HG03159 (cell line): ENCODE measurements at regions not wholly inside any gene's neighbourhood (a gene's known extent, or its start where the extent isn't known, plus 50 kb on each side); places are given as distances from the start of the nearest gene placed in this dataset.
"Not testable (repeated sequence)": the region's sequence is repeated elsewhere in the genome, so short reads cannot be mapped to it uniquely, and the experiment has no call there.

Source experiments
- ATAC-seq: cut with Tn5 transposase; IDR thresholded peaks from one replicate; pipeline ENCODE4 v1.9.1; 2021; ENCODE audit warnings: mild to moderate bottlenecking, moderate library complexity; ENCODE audit not compliant: unreplicated experiment

DNA sequence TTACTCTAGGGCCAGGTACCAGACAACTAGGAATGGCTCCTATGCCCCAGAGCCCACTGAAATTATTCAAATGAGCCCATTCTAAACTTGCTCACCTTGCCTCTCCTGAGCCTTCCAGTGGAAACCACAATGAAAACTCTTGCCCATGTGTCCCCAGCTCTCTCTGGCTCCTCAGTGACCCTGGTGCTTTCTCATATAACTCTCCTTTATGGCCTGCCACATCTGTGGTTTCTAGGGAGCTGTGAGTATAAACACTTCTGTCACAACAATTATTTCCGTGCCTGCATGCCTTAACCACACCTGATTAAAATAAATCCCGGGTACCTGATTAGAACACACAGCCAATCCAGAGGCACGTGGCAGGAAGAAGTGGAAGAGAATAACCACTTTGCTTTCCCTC is 333.0 kb upstream of the SPRED2 start:
- ATAC-seq = no peak

DNA sequence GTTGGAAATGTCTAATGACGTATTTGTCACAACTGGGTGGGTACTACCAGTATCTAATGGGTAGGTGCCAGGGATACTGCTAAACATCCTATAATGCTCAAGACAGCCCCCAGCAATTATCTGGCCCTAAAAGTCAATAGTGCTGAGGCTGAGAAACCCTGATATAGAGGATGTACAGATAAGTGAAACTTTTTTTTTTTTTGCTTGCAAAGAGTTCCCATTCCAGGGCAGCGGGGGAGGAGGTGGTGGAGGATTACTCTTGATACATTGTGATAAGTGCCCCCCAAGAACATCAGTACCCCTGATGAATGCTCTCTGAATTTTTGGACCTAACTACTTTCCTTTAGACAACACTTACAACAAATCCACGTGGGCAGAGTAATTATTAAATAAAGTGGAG is 329.7 kb upstream of the SPRED2 start:
- ATAC-seq = no peak

DNA sequence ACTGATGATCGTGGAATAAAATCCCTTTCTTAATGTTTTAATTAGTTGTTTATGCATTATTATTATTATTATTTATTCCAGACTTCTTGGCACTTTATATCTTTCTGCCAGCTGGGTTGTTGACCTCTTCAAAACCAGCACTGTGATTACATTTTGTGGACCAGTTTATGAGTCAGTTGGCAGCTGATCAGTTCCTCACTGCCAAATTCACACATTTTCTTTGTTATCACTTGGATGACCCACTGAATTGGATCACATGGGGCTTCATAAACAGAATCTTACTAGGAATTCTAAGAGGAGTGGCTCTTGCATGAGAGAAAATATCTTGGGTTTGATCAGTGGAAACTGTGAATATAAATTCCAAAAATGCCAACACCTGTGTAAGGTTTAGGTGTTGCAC is 321.8 kb upstream of the SPRED2 start:
- no peak for ATAC-seq

DNA sequence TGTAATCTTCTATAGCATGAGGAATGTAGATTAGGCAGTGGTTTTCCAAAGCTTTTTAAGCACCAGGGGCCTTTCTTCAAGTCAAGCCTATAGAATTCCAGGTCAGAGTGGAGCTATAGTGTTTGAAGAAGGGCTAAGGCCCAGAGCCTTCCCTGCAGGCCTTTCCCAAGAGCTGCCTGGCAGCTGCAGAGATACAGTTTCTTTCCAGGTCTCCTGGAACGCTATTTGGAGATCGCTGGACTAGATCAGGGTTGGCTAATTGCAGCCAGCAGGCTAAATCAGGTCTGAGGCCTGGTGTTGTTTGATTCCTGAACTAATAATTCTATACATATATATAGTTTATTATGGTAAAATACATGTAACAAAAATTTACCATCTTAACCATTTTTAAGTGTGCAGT is 319.0 kb upstream of the SPRED2 start:
- no peak for ATAC-seq

DNA sequence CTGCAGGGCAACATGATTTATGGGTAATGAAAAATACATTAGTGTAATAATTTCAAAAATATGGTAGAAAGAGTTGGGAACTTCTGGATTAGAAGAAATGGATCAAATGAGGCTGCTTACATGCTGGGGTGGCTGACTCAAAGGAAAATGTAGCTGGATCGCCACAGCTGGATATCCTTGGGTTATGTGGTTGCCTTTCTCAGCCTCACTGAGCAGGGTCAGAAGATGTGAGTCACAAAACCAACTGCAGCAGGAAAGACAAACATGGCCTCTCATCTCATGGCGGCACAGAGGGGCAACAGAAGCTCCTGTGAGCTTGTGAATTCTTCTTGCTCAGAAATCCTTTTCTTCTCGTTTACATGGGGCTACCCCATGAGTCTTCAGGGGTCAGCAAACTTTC is 317.1 kb upstream of the SPRED2 start:
- no peak for ATAC-seq

DNA sequence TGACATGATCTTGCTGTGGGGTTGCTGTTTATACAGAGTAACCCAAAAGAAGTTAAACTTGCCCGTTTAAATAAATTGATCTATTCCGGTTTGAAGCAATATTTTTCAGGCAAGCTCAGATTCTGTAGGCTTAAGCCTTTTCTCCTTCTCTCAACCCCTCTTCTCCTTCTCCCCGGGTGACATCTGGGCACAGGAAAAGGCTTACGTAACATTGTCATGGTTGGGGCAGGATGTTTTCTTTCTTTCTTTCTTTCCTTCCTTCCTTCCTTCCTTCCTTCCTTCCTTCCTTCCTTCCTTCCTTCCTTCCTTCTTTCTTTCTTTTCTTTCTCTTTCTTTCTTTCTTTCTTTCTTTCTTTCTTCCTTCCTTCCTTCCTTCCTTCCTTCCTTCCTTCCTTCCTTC is 315.5 kb upstream of the SPRED2 start:
- ATAC-seq = not testable (repeated sequence)

DNA sequence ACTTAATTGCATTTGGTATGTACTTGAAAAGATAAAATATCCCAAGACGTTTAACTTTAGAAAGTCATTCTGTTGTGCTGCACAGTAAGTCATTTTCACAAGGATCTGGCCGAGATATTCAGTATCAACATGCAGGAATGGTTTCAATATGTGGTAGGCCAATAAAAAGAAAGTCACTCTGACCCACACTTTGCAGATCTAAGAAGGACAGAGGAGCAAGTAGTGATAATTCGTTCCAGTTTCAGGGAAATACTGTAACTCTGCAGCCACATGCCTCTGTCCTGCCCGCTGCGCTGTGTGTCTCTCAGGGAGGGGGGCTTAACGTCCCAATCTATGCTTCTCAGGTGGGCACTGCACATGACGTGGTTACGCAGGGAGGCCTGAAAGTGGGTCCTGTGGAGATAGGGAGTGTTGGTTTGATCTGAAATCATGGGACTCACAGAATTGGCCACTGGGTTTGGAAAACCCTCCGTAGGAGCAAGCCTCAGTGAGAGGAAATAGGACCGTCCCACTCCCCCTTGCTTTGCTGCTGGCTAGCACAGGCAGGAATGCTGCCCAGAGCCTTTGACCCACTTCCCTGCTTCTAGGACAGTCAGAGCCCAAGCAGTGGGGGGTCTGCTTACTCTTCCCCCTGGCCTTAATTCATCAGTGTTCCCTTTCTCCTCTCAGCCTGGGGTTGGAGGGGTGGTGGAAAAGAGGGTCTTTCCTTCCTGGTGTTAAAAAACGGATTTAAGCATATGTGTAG is 314.7 kb upstream of the SPRED2 start:
- no peak for ATAC-seq

DNA sequence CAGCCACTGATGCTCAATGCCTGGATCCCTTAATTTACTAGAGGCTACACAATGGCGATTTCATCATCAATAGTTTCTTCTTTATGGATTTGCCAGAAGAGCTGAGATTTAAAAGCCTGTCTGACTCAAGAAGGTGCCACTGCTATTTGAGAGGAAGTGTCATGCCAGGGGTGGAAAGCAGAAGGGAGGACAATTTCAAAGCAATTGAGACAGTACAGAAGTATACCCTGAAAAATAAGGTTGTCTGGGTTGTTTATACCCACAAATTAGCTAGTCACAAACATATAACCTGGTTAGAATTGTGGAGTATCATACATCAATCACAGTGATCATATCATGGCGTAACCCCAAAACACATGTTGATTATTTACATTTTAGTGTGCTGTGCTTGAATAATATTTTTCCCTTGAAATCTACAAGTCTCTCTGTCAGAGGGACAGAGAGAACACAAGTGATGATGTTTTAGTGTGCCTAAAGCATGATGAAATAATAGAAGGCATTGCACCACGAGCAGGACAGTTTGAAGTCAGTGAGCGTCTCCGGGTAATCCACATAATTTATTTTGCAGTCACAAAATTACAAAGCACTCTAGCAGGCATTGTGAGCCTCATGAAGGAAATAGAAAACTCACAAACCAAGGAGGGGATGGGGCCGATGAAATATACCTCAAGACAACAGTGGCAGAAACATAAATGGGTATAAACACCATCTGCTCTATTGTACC is 312.2 kb upstream of the SPRED2 start:
- ATAC-seq = no peak

DNA sequence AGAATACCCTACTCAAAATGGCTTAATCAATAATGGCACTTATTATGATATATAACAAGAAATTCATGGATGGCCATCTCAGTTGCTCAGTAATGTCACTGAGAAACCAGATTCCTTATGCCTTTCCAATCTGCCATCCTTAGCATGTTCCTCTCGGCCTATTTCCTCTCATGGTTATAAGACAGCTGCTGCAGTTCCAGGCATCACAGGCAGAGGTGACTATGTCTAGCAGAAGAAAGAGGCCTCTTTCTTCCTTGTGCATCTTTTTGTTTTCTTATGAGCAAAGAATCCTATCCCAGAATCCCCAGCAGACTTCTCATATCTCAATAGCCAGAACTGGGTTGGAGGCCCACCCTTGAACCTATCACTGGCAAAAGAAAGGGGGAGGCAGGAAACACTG is 310.6 kb upstream of the SPRED2 start:
- no peak for ATAC-seq

DNA sequence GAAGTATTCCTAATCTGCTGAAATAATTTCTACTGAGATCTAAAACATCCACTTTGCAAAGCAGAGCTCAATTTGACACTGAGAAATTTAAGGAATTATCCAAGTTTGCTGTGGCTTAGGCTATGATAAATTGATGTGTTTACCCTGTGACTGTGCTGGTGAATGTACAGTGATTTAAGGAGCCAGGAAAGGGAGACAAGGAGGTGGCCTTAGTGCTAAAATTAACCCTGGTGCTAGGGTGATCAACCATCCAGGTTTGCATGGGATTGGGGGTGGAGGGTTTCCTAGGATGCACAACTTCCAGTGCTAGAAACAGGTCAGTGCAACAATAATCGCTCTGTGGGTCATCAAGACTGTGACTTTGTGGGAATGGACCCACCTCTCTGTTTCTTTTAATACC is 307.5 kb upstream of the SPRED2 start:
- ATAC-seq = no peak

DNA sequence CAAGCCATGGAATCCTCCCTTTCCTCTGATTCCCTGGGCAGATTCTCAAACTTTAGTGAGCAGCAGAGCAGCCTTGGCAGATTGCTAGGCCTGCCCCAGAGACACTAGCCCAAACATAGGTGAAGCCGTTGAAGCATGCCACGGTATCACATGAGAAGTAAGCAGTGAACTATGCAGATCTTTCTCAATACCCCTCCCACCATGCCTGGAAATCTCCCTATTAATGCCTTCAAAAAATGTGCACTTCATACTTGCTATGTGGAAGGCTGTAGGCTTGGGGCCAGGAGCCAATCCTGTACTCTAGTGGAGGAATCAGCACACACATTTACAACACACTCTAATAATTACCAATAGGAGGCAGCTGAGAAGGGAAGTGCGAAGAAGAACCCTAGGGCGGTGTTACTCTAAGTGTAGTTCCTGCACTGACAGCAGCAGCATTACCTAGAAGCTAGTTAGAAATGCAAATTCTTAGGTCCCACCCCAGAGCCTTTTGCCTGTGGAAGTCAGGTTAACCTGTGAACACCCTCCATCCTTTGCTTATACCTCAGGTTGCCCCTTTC is 305.1 kb upstream of the SPRED2 start:
- no peak for ATAC-seq

DNA sequence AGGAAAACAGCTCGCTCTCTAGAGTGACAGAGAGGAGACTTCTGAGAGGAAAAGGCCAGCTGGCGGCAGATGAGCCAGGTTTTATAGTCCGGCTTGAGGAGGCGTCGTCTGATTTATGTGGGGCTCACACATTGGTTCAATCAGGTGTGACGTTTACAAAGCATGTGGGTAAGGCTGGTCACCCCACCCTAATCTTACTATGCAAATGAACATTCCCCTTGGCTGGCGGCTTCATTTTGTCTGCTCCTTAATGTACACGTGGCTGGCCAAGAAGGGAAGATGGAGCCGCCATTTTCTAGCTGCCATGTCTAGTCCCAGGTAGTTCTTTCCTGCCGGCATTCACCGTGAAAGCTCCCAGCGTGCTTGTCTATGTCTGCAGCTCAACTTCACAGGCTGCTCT is 299.1 kb upstream of the SPRED2 start:
- no peak for ATAC-seq

DNA sequence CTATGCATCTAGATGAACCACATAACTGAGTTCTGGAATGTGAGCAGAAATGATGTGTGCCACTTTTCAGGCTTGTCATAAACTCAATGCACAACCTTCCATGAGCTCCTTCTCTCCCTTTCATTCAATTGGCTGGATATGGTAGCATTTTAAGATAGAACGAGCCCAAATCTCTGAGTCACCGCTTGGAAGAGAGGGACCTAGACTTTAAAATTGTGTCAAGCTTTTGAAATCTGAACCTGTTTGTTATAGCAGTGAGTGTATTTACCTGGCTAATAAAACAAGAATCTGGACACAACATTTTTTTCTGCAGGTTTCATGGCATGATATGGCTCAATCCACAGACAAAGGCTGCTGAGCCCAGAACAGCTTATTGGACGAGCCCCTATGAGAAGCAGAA is 297.8 kb upstream of the SPRED2 start:
- no peak for ATAC-seq

DNA sequence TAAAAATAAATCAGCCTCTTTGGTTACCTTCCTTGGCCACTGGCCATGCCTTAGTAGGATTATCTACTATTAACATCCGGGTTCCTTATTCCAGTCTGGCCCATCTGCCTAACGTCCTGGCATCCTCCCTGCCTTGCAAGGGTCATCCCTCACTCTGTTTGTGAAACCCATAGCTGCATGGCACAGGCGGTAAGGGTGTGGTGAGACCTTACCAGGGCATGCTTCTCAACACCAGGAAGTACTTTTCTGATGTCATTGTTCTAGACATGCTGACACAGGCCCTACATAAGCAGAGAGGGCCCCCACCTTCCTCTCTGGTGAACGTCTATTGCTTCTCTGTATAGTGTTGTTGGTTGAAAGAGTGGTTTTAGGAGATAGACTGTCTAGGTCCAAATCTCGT is 296.8 kb upstream of the SPRED2 start:
- no peak for ATAC-seq

DNA sequence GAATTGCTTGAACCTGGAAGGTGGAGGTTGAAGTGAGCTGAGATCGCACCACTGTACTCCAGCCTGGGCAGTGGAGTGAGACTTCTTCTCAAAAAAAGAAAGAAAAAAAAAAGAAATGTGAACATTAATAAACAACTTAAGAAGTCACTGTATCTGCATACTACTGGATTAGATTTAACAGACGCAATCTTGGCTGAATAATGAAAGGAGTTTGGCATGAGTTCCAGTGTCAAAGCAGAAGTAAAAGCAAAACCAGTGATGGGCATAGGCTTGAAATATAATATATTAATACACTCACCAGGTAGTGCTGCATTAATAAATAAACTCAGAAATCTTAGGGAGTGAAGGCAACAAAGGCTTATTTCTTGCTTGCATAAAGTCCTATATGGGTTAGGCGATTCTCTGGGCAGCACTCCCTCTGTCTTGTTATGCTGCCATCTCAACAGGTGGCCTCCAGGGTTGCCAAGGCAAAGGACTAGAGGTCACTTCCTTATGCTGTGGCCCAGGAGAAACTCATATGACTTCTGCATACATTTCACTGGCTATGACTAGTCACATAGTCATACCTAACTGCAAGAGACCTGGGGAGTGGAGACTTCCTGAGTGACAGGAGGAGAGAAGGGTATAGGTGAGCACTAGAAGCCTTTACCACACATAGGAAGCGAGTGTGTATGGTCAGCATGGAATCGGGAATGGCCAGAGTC is 296.2 kb upstream of the SPRED2 start:
- no peak for ATAC-seq

DNA sequence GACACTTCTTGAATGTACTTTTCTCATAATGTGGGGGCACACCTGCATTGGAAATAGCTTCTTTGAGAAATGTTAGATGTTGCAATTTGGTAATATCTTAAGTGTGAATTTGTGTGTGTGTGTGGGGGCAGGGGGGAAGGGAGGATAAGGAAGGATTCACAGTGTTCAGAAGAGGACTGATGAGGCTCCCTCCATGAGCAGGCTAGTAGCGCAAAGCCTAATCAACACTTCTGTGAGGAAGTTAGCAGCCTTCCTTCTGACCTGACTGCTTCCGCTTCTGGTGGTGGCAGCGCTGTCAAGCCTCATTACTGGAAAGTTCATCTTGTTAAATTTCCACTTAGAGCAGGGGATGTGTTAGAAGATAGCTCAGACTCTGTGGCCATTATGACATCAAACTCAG is 295.4 kb upstream of the SPRED2 start:
- no peak for ATAC-seq

DNA sequence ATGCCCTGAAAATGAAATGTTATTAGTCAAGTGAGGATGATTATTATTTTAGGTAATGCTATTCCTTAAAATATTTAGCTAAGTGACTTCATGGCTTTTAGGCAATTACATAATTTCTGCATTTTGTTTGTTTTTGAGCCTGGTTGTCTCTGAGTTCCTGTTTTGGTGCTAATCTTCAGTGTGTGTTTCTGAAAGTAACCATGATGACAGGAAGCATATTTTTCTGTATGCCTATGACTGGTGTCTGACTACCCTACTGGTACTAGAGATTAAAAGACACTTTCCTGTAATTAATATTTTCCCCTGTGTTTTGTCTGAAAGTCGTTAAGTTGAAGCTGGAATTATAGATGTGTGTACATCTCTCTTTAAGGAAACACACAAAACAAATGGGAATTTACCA is 295.0 kb upstream of the SPRED2 start:
- ATAC-seq = no peak

DNA sequence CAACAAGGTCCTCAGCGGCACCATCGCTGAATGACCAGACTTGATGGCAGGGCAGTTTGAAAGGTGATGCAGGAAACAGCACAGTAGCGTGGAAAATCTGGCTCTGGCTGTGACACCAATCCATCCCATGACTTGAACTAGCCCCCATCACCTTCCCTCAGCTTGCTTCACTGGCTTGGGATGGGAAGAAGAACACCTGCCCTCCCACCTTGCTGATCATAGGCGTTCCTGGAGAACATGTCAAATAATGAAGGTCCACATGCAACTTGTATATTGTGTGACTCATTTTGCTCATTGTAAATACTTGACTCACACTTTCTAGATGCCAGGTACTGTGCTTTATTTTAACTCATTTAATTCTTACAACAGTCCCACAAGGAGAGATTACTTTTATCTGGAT is 292.4 kb upstream of the SPRED2 start:
- ATAC-seq = no peak

DNA sequence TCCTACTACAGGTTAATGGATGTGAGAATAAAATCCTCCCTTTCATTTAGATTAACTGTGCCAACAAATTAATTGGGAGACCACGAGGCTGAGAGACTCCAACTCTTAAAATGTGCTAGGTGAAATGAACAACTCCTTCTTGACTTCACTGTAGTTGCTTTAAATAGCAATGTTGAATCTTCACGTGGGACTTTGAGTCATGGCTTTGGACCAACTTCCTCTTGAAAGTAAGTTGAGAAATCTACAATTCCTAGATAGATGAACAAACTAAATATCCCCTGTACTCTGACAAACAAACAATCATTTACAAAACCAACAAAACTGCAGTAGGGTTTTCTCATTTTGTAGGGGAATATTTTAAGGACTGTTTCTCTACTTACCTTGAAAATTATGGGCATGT is 291.9 kb upstream of the SPRED2 start:
- no peak for ATAC-seq

DNA sequence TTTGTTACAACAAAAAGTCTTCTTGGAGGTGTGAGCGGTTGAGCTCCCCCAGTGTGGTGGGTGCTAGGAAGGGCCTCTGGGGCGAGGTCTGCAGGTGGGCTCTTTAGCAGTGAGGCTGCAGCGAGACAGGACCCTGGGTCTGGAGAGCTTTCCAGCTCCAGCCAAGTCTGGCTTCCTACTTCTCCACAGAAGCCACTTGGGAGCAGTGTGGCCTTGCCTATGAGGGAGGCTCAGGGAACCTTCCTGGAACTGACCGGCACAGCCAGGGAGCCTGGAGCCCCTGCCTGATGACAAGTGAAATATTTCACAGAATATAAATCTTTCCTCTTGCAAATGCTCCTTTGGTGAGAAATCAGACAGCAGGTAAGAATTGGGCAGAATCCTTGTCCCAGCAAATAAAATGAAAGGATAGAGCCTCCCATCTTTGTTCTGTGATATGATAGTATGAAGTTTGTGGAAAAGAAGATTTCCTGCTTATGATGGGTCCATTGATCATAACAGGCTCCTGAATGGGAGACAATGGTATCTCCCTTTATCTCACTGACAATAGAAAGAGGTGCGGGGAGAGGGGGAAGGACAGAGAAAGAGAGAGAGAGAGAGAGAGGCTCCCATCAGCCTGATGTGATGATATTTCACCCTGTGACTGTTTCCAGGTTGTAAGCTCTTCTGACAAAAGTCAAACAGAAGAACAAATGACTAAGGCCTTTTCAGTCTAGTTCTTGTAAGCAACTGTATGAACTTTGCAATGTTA is 289.8 kb upstream of the SPRED2 start:
- ATAC-seq = no peak

DNA sequence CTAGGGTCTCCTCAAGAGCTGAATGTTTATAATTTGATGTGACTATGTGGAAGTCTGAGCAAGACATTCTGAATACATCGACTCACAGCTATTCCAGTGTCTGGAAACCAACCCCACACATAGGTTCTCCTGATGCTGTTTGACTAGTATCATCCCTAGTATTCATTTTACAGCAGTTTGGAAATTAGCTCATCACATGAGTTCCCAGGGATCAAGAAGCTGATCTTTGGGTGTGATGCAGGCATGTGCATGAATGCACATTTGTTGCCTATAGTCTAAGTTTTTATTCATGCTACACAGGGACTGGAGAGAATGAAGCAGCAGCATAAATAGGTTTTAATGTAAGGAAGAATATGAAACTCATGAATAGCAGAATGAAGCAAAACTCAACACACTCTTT is 284.3 kb upstream of the SPRED2 start:
- ATAC-seq = no peak
